ENCODE measurements at regions not wholly inside any gene's neighbourhood (a gene's known extent, or its start where the extent isn't known, plus 50 kb on each side); places are given as distances from the start of the nearest gene placed in this dataset.

- no peak for DNase-seq (ENCODE audit: low spot score)
- Histone ChIP-seq H3K4me3 (ENCODE audit: severe bottlenecking) (no peak overlapping the region), H3K4me1 (ENCODE audit: insufficient read depth, poor library complexity, severe bottlenecking) (no peaks in the 10 kb centered on the region), H3K9me3 (ENCODE audit: severe bottlenecking) (no peaks in the 10 kb centered on the region), H3K27ac (ENCODE audit: poor library complexity, severe bottlenecking) (no peak overlapping the region), H3K27me3 (ENCODE audit: insufficient read depth, poor library complexity, severe bottlenecking) (no peaks in the 10 kb centered on the region), H3K36me3 (ENCODE audit: low read depth) (no peaks in the 10 kb centered on the region)
- TF ChIP-seq, protein P1, sequence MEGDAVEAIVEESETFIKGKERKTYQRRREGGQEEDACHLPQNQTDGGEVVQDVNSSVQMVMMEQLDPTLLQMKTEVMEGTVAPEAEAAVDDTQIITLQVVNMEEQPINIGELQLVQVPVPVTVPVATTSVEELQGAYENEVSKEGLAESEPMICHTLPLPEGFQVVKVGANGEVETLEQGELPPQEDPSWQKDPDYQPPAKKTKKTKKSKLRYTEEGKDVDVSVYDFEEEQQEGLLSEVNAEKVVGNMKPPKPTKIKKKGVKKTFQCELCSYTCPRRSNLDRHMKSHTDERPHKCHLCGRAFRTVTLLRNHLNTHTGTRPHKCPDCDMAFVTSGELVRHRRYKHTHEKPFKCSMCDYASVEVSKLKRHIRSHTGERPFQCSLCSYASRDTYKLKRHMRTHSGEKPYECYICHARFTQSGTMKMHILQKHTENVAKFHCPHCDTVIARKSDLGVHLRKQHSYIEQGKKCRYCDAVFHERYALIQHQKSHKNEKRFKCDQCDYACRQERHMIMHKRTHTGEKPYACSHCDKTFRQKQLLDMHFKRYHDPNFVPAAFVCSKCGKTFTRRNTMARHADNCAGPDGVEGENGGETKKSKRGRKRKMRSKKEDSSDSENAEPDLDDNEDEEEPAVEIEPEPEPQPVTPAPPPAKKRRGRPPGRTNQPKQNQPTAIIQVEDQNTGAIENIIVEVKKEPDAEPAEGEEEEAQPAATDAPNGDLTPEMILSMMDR (IDR thresholded peaks at IDR 0.05; ENCODE audit: poor library complexity, severe bottlenecking), result no peak
- ATAC-seq (ENCODE audit: low read depth), result no peak
Observed at GRCh38 chrX:55142206-55142918, 53.5 kb downstream of the PAGE2 start.

DNA sequence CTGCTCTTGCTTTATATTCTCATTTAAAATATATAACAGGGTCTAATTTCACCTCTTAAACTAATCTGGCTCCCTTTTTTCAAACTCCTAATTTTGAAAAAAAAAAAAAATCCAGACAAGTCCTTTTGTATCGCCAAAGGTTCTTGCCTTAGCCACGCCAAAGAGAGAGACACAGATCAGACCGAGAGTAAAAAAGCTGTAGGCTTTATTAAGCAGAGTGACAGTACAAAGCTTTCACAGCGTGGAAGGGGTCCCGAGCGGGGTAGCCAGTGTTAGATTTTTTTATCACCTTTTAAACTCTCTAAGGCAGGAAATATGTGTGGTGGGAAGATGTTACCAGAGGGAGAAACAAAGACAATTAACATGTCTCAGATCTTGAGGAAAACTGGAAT lies 54.1 kb downstream of the PAGE2 start:
- Histone ChIP-seq H3K9me3 (ENCODE audit: severe bottlenecking) (no peaks in the 10 kb centered on the region), H3K27ac (ENCODE audit: poor library complexity, severe bottlenecking) (no peak overlapping the region), H3K4me1 (ENCODE audit: insufficient read depth, poor library complexity, severe bottlenecking) (no peaks in the 10 kb centered on the region), H3K27me3 (ENCODE audit: insufficient read depth, poor library complexity, severe bottlenecking) (no peaks in the 10 kb centered on the region), H3K36me3 (ENCODE audit: low read depth) (no peaks in the 10 kb centered on the region), H3K4me3 (ENCODE audit: severe bottlenecking) (no peak overlapping the region)
- TF ChIP-seq, protein P1 (IDR thresholded peaks at IDR 0.05; ENCODE audit: poor library complexity, severe bottlenecking), result no peak
- DNase-seq (ENCODE audit: low spot score) (no peak), ATAC-seq (ENCODE audit: low read depth) (no peak)

GRCh38 chrX:55143621-55144020 lies 54.8 kb downstream of the PAGE2 start:
- TF ChIP-seq, protein P1 (IDR thresholded peaks at IDR 0.05; ENCODE audit: poor library complexity, severe bottlenecking), result no peak
- Histone ChIP-seq H3K36me3 (ENCODE audit: low read depth) (no peaks in the 10 kb centered on the region), H3K4me3 (ENCODE audit: severe bottlenecking) (no peak overlapping the region), H3K27ac (ENCODE audit: poor library complexity, severe bottlenecking) (no peak overlapping the region), H3K27me3 (ENCODE audit: insufficient read depth, poor library complexity, severe bottlenecking) (no peaks in the 10 kb centered on the region), H3K9me3 (ENCODE audit: severe bottlenecking) (no peaks in the 10 kb centered on the region), H3K4me1 (ENCODE audit: insufficient read depth, poor library complexity, severe bottlenecking) (no peaks in the 10 kb centered on the region)
- DNase-seq (ENCODE audit: low spot score) (no peak), ATAC-seq (ENCODE audit: low read depth) (no peak)

GRCh38 chrX:55144697-55145096 lies 55.9 kb downstream of the PAGE2 start:
- Histone ChIP-seq H3K36me3 (ENCODE audit: low read depth) (no peaks in the 10 kb centered on the region), H3K27ac (ENCODE audit: poor library complexity, severe bottlenecking) (no peak overlapping the region), H3K4me1 (ENCODE audit: insufficient read depth, poor library complexity, severe bottlenecking) (no peaks in the 10 kb centered on the region), H3K27me3 (ENCODE audit: insufficient read depth, poor library complexity, severe bottlenecking) (no peaks in the 10 kb centered on the region), H3K9me3 (ENCODE audit: severe bottlenecking) (no peaks in the 10 kb centered on the region), H3K4me3 (ENCODE audit: severe bottlenecking) (no peak overlapping the region)
- TF ChIP-seq, protein P1 (IDR thresholded peaks at IDR 0.05; ENCODE audit: poor library complexity, severe bottlenecking), result no peak
- ATAC-seq (ENCODE audit: low read depth) (no peak), DNase-seq (ENCODE audit: low spot score) (no peak)

DNA sequence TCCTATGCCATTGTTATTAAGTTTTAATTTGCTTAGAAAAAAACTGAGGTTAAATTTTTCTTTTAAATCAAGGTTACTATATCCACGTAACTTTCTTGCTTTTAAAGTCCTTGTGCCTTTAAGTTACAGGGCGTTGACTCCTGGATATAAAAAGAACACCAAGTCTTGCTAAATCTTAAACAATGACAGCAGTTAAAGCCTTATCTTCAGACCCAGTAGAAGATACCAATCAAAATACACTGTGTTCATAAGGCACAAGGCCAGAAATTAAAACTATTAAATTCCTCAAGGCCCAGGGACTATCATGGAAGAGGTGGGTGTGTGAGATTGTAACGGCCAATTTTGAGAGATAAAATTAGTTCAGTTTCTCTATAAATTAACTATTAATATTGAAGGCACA lies 60.4 kb downstream of the PAGE2 start:
- no peaks in the 10 kb centered on the region for H3K27me3 ChIP-seq (ENCODE audit: insufficient read depth, poor library complexity, severe bottlenecking)
- TF ChIP-seq, protein P1 (IDR thresholded peaks at IDR 0.05; ENCODE audit: poor library complexity, severe bottlenecking), result no peak
- H3K4me3 ChIP-seq (ENCODE audit: severe bottlenecking), result no peak overlapping the region
- no peaks in the 10 kb centered on the region for H3K9me3 ChIP-seq (ENCODE audit: severe bottlenecking)
- DNase-seq (ENCODE audit: low spot score) (no peak), ATAC-seq (ENCODE audit: low read depth) (no peak)
- H3K36me3 ChIP-seq (ENCODE audit: low read depth), result no peaks in the 10 kb centered on the region
- H3K27ac ChIP-seq (ENCODE audit: poor library complexity, severe bottlenecking), result no peak overlapping the region
- no peaks in the 10 kb centered on the region for H3K4me1 ChIP-seq (ENCODE audit: insufficient read depth, poor library complexity, severe bottlenecking)

Data from RWPE2 (cell line).